GM10248 (cell line): ENCODE measurements at regions not wholly inside any gene's neighbourhood (a gene's known extent, or its start where the extent isn't known, plus 50 kb on each side); places are given as distances from the start of the nearest gene placed in this dataset.

ENCODE experiments used
- CTCF ChIA-PET: fragments of 300-600 bp; sonication (Branson Sonifier 250); formaldehyde crosslinking; extraction: SDS; loops from one replicate; lab custom pipeline; 2021; ENCODE audit warnings: antibody characterized with exemption; lab: Yijun Ruan, JAX
- POLR2A ChIA-PET: fragments of 350-650 bp; sonication (Branson Sonifier 250); formaldehyde crosslinking; extraction: SDS; loops from one replicate; lab custom pipeline; 2020; ENCODE audit warnings: antibody characterized with exemption; lab: Yijun Ruan, JAX
- DNase-seq: peaks from one replicate; pipeline ENCODE4 v3.0.0; 2012; ENCODE audit errors: extremely low spot score
- TF ChIP-seq, protein P1 (sequence below): IDR thresholded peaks from 2 replicates; pipeline ENCODE4 v1.5.1; 2012; ENCODE audit warnings: mild to moderate bottlenecking, low read depth; ENCODE audit errors: extremely low read depth, missing control alignments, control extremely low read depth

DNA sequence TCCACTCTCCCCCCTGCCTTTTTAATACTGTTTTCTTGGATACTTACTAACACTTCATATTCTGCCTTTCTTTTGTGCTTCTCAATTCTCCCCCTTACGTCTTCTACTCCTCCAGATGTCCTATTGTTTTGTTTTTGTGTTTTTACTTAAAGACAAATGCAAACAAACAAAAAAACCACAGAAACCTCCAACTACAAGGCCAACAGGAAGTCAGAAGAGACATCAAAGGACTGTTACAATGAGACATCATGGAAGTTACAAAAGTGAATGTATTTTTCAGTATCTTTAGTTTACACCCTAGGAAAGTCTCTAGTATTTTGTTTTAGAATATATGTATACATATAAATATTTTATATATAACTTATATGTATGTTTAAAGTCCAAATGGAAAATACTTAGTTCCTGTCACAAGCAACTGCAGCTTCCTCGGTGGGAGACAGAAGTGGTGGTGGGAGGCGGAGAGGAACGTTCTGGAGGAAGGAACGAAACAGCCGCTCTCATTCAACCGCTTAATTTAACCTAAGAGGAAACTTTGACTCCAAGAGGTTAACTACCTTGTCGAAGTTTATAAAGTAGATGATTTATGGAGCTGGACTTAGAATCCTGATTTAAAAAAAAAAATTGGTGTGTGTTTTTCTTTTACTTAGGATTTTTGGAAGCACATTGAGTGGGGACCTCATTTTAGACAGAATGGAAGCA lies 168.9 kb upstream of the PDE10A start:
- TF ChIP-seq, protein P1, sequence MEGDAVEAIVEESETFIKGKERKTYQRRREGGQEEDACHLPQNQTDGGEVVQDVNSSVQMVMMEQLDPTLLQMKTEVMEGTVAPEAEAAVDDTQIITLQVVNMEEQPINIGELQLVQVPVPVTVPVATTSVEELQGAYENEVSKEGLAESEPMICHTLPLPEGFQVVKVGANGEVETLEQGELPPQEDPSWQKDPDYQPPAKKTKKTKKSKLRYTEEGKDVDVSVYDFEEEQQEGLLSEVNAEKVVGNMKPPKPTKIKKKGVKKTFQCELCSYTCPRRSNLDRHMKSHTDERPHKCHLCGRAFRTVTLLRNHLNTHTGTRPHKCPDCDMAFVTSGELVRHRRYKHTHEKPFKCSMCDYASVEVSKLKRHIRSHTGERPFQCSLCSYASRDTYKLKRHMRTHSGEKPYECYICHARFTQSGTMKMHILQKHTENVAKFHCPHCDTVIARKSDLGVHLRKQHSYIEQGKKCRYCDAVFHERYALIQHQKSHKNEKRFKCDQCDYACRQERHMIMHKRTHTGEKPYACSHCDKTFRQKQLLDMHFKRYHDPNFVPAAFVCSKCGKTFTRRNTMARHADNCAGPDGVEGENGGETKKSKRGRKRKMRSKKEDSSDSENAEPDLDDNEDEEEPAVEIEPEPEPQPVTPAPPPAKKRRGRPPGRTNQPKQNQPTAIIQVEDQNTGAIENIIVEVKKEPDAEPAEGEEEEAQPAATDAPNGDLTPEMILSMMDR: no peak
- POLR2A ChIA-PET: no interaction called here
- CTCF ChIA-PET: no interaction called here
- no peak for DNase-seq

DNA sequence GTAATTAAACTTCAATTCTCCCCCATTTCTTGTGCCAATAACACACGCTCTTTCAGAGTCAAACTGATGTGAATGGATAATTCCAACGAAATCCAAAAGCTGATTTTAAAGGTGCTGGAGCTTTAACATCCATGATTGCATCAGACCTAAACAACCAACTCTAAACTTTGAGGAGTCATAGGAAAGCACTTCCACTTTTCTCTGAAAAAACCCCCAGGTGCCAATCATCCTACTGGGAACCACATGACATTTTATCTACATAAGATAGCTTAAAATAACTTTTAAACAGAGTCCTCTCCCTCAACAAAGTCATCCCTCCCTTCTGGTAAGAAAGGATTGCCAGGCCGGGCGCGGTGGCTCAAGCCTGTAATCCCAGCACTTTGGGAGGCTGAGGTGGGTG lies 167.7 kb upstream of the PDE10A start:
- CTCF ChIA-PET: no interaction called here
- POLR2A ChIA-PET: no interaction called here
- no peak for DNase-seq
- TF ChIP-seq, protein P1: no peak

DNA sequence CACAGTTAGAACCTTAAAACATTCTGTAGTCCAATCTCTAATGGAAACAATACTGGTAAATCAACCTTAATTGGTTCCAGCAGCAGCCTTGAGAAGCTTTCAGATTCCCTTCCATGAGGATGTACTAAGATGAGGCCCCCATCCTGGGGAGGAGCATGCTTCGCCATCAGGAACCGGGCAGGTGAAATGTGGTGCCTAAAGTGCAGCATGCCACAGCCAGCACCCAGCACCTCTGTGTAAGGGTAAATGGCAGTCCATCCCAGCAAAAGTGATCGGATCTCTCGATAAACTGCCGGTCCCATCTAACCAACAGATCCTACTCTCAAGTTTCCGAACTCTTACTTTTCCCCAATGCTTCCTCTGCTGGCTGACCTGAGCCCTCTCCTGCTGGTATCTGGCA lies 166.3 kb upstream of the PDE10A start:
- ChIA-PET POLR2A (no interaction called here), CTCF (no interaction called here)
- no peak for DNase-seq
- TF ChIP-seq, protein P1: no peak

DNA sequence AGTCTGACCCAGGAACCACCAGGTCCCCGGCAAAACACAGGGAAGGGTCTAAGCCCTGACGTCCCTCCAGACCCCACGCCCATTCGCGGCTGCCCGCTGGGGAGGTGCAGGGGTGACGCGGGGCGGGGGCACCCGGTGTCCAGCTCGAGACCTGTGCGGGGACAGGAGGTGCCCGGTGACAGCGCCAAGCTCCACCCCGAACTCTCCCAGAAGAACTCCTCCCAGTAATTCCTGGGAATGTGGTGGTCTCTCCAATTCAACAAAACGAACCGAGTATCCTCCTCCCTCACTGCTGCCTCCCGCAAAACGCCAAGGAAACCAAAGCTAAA lies 164.1 kb upstream of the PDE10A start:
- CTCF ChIA-PET: no interaction called here
- no peak for DNase-seq
- TF ChIP-seq, protein P1: no peak
- POLR2A ChIA-PET: no interaction called here

DNA sequence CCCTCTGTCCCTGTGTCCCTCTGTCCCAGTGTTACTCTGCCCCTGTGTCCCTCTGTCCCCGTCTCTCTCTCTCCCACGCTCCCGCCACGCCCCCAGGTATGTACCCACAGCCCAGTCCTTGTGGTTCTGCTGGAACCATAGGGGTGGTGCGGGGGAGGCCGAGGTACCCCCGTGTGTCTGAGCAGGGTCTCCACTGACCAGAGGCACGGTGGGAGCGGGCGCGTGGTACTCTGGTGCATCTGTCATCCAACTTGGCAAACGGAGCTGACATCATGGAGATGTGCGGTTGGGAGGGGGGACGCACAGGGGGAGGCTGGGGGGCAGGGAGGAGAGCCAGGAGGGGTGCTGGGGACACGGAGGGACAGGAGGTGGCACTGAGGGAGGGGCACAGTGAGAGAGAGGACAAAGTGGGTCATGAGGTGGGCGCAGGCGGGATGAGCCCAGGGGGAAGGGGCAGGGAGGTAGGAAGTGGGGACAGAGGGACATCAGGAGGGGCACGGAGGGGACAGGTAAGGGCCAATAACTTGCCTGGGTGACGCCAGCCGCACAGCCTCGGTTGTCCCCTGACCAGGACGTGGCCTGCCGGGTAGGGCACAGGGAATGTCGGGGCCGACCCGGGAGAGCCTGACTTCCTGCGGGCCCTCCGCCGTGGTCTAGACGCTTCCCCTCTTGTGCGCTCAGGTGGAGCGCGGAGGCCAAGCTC lies 163.6 kb upstream of the PDE10A start:
- TF ChIP-seq, protein P1: no peak
- ChIA-PET POLR2A (no interaction called here), CTCF (no interaction called here)
- no peak for DNase-seq

DNA sequence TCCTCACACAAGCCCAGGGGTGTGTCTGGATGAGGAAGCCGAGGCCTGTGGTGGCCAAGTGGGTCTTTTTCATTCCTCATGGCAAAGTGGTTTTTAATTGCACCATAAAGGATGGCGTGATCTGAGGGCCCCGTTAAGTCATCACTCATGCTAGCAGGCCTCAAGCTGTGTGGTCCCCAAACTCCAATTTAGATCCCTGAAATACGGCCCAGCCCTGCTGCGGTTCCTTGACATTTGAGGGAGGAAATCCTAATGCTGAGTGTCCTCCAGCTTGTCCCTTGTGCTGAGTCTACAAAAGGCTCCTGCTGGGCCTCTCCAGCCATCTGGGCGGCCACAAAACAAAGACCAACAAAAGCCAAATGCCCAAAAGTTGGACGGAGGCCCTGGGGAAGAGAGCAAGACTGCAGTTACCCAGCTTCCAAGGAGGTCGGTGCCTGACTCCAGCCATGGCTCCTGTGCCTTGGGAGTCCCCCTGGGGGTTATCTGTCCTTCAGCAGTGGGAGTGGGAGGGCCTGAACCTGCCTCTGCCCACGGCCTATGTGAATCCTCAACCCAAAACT lies 162.3 kb upstream of the PDE10A start:
- TF ChIP-seq, protein P1: no peak
- ChIA-PET POLR2A (no interaction called here), CTCF (no interaction called here)
- DNase-seq: no peak
